CD14-positive monocyte (primary cell): ENCODE measurements at regions not wholly inside any gene's neighbourhood (a gene's known extent, or its start where the extent isn't known, plus 50 kb on each side); places are given as distances from the start of the nearest gene placed in this dataset.

Experiments
- DNase-seq, 3 donors: peaks; one replicate each; pipeline ENCODE4 v3.0.0-alpha.2; 2011 to 2022
- H2AFZ ChIP-seq: 2 replicates; pipeline ENCODE4 v1.6.0; 2012; ENCODE audit warnings: mild to moderate bottlenecking, low read depth, low read length, inconsistent platforms; ENCODE audit not compliant: insufficient read depth, poor library complexity, severe bottlenecking
- H3K27ac ChIP-seq, 2 donors: 1 replicate in 1 of 2; 2 replicates in 1 of 2; pipeline ENCODE4 v1.5.1; 2012 to 2013; ENCODE audit warnings: low read length in 2 of 2, control low read depth in 1 of 2, inconsistent platforms in 1 of 2, low read depth in 1 of 2, mild to moderate bottlenecking in 1 of 2
- H3K27me3 ChIP-seq, 2 donors: one replicate each; pipeline versions ENCODE4 v1.6.0 to v1.6.1; 2011 to 2013; ENCODE audit warnings: low read length in 2 of 2; ENCODE audit not compliant: control insufficient read depth in 2 of 2, insufficient read depth in 2 of 2
- H3K36me3 ChIP-seq, 2 donors: replicated peaks in 1 of 2; 1 replicate in 1 of 2; 2 replicates in 1 of 2; pipeline versions ENCODE4 v1.5.1 to v1.6.1; 2012 to 2013; ENCODE audit warnings: low read length in 2 of 2, control low read depth in 1 of 2, inconsistent platforms in 1 of 2, mild to moderate bottlenecking in 1 of 2; ENCODE audit not compliant: insufficient read depth in 2 of 2, control insufficient read depth in 1 of 2
- H3K4me1 ChIP-seq, 2 donors: 1 replicate in 1 of 2; 2 replicates in 1 of 2; pipeline versions ENCODE4 v1.5.1 to v1.6.1; 2012 to 2013; ENCODE audit warnings: low read length in 2 of 2, control low read depth in 1 of 2, inconsistent platforms in 1 of 2, mild to moderate bottlenecking in 1 of 2, moderate library complexity in 1 of 2; ENCODE audit not compliant: insufficient read depth in 2 of 2, control insufficient read depth in 1 of 2
- H3K4me2 ChIP-seq: replicated peaks from 2 replicates; pipeline ENCODE3; 2012; ENCODE audit warnings: low read length, moderate library complexity, mild to moderate bottlenecking; ENCODE audit not compliant: poor library complexity, severe bottlenecking; ENCODE audit errors: extremely low read depth
- H3K4me3 ChIP-seq, 3 experiments: fragments of 200-600 bp in 1 of 3; sonication (generic) in 1 of 3; replicated peaks in 1 of 3; 1 replicate in 2 of 3; 2 replicates in 1 of 3; pipeline ENCODE4 v1.5.1; 2011 to 2013; ENCODE audit warnings: low read length in 3 of 3, mild to moderate bottlenecking in 3 of 3, control low read depth in 2 of 3, low read depth in 2 of 3, inconsistent platforms in 1 of 3, moderate library complexity in 1 of 3
- H3K79me2 ChIP-seq: 2 replicates; pipeline ENCODE4 v1.6.0; 2012; ENCODE audit warnings: mild to moderate bottlenecking, control low read depth, inconsistent platforms, low read length, moderate library complexity; ENCODE audit not compliant: insufficient read depth
- H3K9ac ChIP-seq: 2 replicates; pipeline ENCODE4 v1.6.0; 2017; ENCODE audit warnings: low read length, mild to moderate bottlenecking; ENCODE audit not compliant: insufficient read depth, poor library complexity, severe bottlenecking
- H3K9me3 ChIP-seq, 2 donors: replicated peaks in 1 of 2; 1 replicate in 1 of 2; 2 replicates in 1 of 2; pipeline versions ENCODE4 v1.5.1 to v1.6.1; 2012 to 2013; ENCODE audit warnings: low read length in 2 of 2, control low read depth in 1 of 2; ENCODE audit not compliant: control insufficient read depth in 1 of 2, insufficient read depth in 1 of 2
- H4K20me1 ChIP-seq: 2 replicates; pipeline ENCODE4 v1.6.0; 2012; ENCODE audit warnings: mild to moderate bottlenecking, low read length, control low read depth, moderate library complexity; ENCODE audit not compliant: insufficient read depth
- H3K27ac Mint-ChIP-seq, 7 donors: one replicate each; pipeline ENCODE4 v1.8.0; 2020; ENCODE audit warnings: mild to moderate bottlenecking in 7 of 7, mixed read lengths in 7 of 7, moderate library complexity in 6 of 7, inconsistent platforms in 2 of 7
- H3K27me3 Mint-ChIP-seq, 3 donors: one replicate each; pipeline ENCODE4 v1.8.0; 2021 to 2022; ENCODE audit warnings: low read depth in 3 of 3, mild to moderate bottlenecking in 3 of 3, mixed read lengths in 3 of 3, moderate library complexity in 3 of 3, inconsistent platforms in 1 of 3
- H3K36me3 Mint-ChIP-seq, 2 donors: one replicate each; pipeline ENCODE4 v1.8.0; 2020; ENCODE audit warnings: mixed read lengths in 2 of 2, inconsistent platforms in 1 of 2, mild to moderate bottlenecking in 1 of 2
- H3K4me1 Mint-ChIP-seq: one replicate; pipeline ENCODE4 v1.8.0; 2020; ENCODE audit warnings: mild to moderate bottlenecking, mixed read lengths
- H3K4me3 Mint-ChIP-seq, 2 donors: one replicate each; pipeline ENCODE4 v1.8.0; 2020; ENCODE audit warnings: mild to moderate bottlenecking in 2 of 2, mixed read lengths in 2 of 2, moderate library complexity in 1 of 2
- H3K9me3 Mint-ChIP-seq, 7 donors: one replicate each; pipeline ENCODE4 v1.8.0; 2020 to 2022; ENCODE audit warnings: mixed read lengths in 7 of 7, mild to moderate bottlenecking in 6 of 7, moderate library complexity in 6 of 7, inconsistent platforms in 2 of 7
- CTCF ChIP-seq: fragments of 200-600 bp; IDR thresholded peaks from one replicate; pipeline ENCODE4 v1.8.0; 2022; ENCODE audit warnings: antibody characterized with exemption, mild to moderate bottlenecking
- WGBS: methylation state at CpG from one replicate; pipeline ENCODE4 v1.1.5; 2013; ENCODE audit warnings: missing lambda C conversion rate; ENCODE audit not compliant: insufficient coverage; 5-methylcytosine and 5-hydroxymethylcytosine counted together
- intact Hi-C, 2 donors: fragments of 100-400 bp; cut with micrococcal nuclease; formaldehyde crosslinking; loops; one replicate each; pipeline versions ENCODE4 v1.15.0 to v1.15.1; 2023

GRCh38 chr2:221154176-221154575 lies 417.9 kb downstream of the EPHA4 start:
- H2AFZ ChIP-seq = no peak overlapping the region
- H3K27ac ChIP-seq = no peak overlapping the region
- H3K4me1 ChIP-seq = no peaks in the 10 kb centered on the region
- Mint-ChIP-seq H3K4me1 (no peaks in the 10 kb centered on the region), H3K27me3 (no peaks in the 10 kb centered on the region), H3K36me3 (no peaks in the 10 kb centered on the region), H3K4me3 (no peak overlapping the region), H3K9me3 (peaks cover 0 to 6% (median 0%) of the 10 kb centered on the region in 7 donors), H3K27ac (no peak overlapping the region)
- intact Hi-C loops = no loop called here
- H3K79me2 ChIP-seq = no peaks in the 10 kb centered on the region
- no peaks in the 10 kb centered on the region for H4K20me1 ChIP-seq
- H3K4me2 ChIP-seq = no peak overlapping the region
- no peaks in the 10 kb centered on the region for H3K36me3 ChIP-seq
- no peaks in the 10 kb centered on the region for H3K9me3 ChIP-seq
- DNase-seq = no peak
- no peaks in the 10 kb centered on the region for H3K27me3 ChIP-seq
- 90% methylated on average over 2 of the region's 7 CpGs for WGBS
- no peak overlapping the region for H3K4me3 ChIP-seq
- no peak for TF ChIP-seq CTCF
- H3K9ac ChIP-seq = no peak overlapping the region

- Histone ChIP-seq H3K4me1 (no peaks in the 10 kb centered on the region), H3K9me3 (no peaks in the 10 kb centered on the region), H3K4me2 (no peak overlapping the region), H2AFZ (no peak overlapping the region), H3K27me3 (no peaks in the 10 kb centered on the region), H3K36me3 (no peaks in the 10 kb centered on the region), H3K27ac (no peak overlapping the region), H3K4me3 (no peak overlapping the region), H3K9ac (no peak overlapping the region), H3K79me2 (no peaks in the 10 kb centered on the region), H4K20me1 (no peaks in the 10 kb centered on the region)
- WGBS = 100% methylated on average over 2 of the region's 7 CpGs
- intact Hi-C loops = no loop called here
- peaks cover 0 to 2% (median 0%) of the 10 kb centered on the region in 7 donors for H3K9me3 Mint-ChIP-seq
- TF ChIP-seq CTCF = no peak
- no peak overlapping the region for H3K4me3 Mint-ChIP-seq
- no peaks in the 10 kb centered on the region for H3K27me3 Mint-ChIP-seq
- no peaks in the 10 kb centered on the region for H3K4me1 Mint-ChIP-seq
- no peak overlapping the region for H3K27ac Mint-ChIP-seq
- no peak for DNase-seq
- H3K36me3 Mint-ChIP-seq = no peaks in the 10 kb centered on the region
Measured at GRCh38 chr2:221156062-221156734, 415.9 kb downstream of the EPHA4 start.
